A673 (cell line): ENCODE measurements at regions not wholly inside any gene's neighbourhood (a gene's known extent, or its start where the extent isn't known, plus 50 kb on each side); places are given as distances from the start of the nearest gene placed in this dataset.

Experiments
- CTCF ChIP-seq: fragments of 300-800, 200-600 bp; sonication (generic); conservative IDR thresholded peaks from 2 replicates; pipeline ENCODE4 v1.5.1; 2017; ENCODE audit warnings: low read depth, mild to moderate bottlenecking, antibody characterized with exemption, low read length, moderate library complexity, mixed read lengths
- EZH2 ChIP-seq: fragments of 200-600 bp; sonication (generic); IDR thresholded peaks from 2 replicates; pipeline ENCODE4 v1.6.1; 2017; ENCODE audit warnings: borderline replicate concordance, low read depth, mild to moderate bottlenecking, mixed read lengths, antibody characterized with exemption, low read length; ENCODE audit not compliant: poor library complexity, severe bottlenecking

GRCh38 chr12:30106204-30106965 is 322.6 kb upstream of the TMTC1 start:
- no peak for TF ChIP-seq CTCF
- TF ChIP-seq EZH2: no peak
